NCI-H2196 treated with DMSO at 0.1 percent for 48 hours (cell line): ENCODE measurements at regions not wholly inside any gene's neighbourhood (a gene's known extent, or its start where the extent isn't known, plus 50 kb on each side); places are given as distances from the start of the nearest gene placed in this dataset.

Source experiments
- DNase-seq: peaks from one replicate; lab custom pipeline; 2025; ENCODE audit not compliant: unreplicated experiment; lab: John Stamatoyannopoulos, UW

DNA sequence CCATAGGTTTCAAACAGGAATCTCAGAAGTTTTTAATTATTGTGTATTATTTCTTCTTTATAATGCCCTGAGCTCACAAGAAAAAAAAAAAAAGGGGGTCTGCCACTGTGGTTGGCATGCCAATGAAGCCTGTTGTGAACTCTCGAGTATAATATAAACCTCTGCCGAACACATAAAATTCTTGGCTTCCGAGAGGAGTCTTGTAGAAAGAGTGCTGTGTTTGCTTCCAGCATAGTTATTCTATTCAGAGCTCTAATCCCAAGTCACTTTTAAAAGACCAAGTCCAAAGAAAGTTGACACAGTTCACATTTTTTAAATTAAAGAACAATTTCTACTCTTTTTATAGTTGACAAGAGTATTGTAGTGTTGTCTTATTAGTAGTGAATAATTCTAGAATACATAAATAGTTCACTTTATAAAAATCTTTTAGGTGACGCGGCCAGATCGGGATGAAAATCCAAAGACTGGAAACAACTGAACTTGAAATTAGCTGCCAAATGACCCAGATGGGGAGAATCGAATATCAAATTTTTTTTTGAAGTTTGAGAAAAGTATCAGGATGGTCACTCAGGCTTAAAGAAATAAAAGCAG is 293.2 kb downstream of the DUSP10 start:
- no peak for DNase-seq

DNA sequence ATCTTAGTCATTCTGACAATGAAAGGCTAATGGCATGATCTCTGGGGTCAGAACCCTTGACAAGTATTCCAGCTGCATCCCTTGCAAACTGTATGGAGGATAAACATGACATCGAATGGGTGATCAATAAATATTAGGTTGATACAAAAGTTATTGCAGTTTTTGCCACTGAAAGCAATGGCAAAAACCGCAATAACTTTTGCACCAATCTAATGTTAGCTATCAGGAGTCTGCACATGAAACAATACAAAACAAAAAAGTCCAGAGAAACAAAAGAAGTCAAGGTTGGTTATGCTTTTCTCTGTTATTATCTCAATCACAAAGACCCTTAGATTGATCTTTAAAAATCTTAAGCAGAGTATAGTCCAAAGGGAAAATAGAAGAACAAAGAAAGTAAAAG is 292.7 kb downstream of the DUSP10 start:
- no peak for DNase-seq

GRCh38 chr1:221449801-221450470 is 292.0 kb downstream of the DUSP10 start:
- DNase-seq = no peak

DNA sequence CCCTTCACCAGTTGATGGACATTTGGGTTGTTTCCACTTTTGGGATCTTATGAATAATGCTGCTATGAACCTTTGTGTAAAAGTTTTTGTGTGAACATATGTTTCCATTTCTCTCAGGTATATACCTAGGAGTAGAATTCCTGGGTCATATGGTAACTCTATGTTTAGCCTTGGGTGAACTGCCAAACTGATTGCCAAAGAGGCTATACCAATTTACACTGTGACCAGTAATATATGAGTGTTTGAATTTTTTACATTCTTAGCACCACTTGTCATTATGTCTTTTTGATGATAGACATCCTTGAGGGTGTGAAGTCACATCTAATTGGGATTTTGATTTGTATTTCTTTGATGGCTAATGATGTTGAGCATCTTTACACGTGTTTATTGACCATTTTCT is 290.1 kb downstream of the DUSP10 start:
- DNase-seq = no peak

DNA sequence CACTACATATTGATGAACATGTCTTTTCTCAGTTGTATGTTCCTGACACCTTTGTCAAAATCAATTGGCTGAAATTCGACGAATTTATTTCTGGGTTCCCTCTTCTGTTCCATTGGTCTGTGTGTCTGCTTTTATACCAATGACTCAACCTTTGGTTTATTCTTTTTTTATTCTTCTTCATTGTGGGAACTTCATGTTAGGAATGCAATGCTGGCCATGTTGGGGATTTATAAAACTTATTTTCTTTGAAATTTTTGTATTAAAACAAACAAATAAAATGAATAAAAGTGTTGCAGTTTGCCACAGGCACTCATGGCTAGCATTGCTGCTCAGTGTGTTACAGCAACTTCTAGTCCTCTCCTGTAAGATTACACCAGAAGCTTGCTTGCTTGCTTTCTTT is 287.8 kb downstream of the DUSP10 start:
- DNase-seq = no peak

DNA sequence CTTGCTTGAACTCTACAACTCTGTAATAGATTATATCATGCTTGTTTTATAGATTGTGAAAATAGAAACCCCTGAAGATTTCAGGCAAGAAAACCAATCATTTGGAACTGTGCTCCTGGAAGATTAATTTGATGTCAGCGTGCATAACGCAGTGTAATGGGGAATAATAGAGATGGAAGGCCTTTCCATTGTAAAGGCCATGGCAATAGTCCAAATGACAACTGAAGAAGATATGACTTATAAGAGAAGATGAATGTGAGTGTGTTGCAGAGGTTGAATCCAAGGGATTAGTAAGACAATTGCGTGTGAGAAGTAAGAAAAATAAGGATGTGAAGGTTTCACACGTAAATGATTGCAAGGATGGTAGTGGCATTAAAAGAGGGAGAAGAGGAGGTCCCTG is 285.0 kb downstream of the DUSP10 start:
- DNase-seq = no peak

DNA sequence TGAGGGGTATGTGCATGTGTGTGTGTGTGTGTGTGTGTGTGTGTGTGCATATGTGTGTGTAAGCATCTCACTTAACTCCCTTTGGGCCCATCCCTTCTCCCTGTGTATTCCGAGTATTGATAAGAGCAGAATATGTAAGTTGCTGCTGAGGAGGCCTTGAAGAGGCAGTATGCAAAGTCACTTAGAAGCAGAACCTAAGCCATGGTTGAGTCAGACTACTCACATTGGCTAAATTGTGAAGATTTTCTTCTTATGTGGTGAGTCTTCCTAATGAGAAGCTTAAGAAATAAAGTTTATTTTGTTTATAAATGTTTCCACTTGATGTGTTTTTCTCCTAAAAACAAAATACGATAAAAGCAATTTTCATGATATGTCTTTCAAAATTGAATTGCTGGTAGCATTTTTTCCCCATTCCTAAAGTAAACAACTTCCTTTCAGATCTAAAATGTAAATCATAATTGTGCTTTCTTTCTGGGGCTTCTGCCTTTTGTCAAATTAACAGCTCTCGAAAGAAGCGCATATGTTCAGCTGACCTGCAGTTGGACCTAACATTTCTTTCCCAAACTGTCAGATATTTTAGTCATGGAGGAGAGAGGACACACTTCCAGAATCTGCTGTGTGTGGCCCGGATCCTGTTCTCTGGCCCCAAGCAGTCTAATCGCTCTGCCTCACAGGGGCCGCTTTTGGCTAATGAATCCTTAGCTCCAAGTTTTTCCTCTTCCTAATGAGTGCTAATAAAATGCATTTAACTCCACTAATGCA is 284.0 kb downstream of the DUSP10 start:
- no peak for DNase-seq

DNA sequence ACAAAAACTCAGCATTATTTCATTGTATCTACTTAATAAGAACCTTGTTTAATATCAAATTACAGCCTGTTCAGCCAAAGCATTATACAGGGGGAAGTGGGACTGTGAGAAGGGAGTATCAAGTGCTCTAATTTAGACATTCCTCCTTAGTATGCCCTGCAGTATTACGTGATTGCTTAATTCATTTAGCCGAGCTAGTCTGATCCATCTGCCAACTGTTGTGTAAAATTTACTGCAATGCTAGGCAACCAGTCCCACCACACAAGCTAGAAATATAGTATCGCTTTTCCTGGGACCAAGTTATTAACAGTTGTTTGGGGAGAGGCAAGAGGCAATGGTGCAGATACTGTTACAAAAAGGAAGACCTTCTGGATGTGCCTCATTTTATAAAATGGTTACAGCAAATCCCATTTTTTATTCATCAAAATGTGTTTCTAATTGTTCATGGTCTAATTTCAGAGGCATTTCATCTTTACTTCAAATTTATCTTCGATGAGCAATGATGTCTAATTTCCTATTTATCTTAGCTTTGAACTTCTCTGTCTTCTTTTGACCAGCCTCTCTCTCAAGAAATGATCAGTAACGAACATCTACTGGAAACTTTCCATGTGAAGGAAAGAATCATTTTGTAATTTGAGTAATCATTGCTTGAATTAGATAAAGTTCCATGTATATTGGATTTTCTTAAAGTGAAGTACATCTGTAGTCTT is 283.3 kb downstream of the DUSP10 start:
- DNase-seq = peak; percentile 12

DNA sequence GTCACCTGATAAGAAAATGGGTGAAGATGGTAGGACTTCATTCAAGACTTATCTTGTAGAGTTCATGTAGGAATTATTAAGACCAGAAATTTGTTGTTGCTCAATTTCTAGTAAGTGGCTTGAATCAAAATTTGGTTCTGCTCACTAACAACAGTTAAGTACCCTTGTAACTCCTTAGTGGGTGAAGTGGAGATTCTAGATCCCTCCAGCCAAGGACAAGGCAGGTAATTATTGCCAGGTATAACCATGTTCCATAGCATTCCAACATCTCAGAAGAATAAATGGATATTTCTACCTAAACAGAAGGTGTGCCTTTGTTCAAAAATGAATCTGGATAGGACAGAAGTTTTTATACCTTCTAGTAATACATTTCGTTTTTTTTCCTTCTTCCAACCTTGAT is 282.3 kb downstream of the DUSP10 start:
- no peak for DNase-seq

- DNase-seq = no peak
These were observed 279.5 kb downstream of the DUSP10 start for GRCh38 chr1:221462345-221462744.

DNA sequence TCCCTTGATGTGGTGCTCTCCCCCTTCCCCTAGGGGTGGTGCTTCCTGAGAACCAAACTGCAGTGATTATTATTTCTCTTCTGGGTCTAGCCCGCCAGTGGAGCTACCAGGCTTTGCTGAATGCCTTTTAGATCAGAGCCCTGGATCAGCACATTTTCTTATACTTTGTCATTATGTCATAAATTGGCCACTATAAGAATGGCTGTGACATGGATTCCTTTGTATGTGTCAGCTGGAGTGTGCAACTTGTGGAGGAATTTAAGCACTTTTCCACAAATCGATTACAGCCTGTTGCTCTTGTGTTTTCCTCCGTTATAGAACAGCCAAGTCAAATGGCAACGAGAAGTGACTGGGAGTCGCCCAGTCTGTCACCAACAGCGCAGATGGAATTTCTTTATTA is 273.3 kb downstream of the DUSP10 start:
- no peak for DNase-seq

- DNase-seq = no peak
These were observed 272.4 kb downstream of the DUSP10 start for GRCh38 chr1:221469476-221469875.

DNA sequence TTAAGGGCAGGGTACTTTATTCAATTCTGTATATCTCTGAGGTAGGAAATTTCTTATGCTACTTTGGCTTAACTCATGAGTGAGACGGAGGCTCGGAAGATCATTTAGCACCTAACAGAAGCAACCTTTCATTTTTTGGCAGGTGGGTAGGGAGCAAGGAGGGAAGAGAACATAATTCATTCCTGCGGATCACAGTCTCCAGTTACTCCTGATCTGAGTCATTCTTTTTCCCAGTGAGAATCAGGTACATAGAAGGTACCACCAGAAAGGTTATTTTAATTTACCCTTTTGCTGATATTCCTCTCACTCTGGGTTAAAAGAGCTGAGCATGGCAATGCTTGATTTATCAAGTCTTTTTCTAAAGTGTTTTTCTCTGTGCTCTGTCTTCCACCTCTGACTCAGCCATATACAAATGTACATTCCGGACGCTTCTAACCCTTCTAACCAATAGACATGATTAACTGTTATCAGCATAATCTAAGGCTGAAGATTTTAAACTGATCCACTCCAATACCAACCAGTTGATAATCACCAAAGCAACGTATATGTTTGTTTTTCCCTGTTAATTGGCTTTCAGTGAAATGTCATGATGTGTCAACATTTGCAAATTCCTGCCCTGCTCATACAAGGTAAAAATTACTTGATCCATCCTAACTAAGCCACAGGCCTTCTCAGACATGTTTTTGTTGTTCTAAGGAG is 271.7 kb downstream of the DUSP10 start:
- no peak for DNase-seq

DNA sequence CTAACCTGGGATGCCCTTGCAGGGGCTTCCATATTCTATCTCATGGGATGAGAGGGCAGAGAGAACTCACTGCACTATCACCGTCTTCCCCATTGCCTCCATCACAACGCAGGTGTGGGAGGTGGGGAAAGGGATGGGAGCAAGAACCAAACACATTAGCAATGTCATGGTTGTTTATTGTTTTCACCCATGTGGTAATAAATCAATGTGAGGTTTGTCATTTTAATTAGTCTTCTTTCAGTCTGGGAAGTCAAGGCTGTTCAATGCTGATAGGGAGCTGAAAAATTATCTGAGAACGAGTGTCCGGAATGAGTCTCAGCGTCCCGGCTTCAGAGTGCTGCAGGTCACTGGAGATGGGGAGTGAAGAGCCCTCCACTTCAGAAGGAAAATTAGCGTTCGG is 268.5 kb downstream of the DUSP10 start:
- no peak for DNase-seq

DNA sequence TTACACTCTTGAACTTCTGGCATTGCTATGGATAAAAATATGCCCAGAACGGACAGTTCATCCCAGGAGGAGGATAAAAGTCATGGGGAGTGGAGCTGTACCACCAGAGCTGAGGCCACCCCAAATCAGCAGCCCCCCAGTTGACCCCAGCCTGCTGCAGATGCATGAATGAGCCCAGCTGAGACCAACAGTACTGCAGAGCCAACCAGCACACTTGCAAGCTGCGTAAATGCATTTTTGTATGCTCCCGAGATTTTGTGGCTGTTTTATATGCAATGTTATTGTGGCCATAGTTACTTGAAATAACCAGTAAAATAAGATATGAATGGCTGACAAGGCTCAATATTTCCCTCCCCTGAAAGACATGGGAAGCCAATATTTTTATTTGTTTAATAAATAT is 264.6 kb downstream of the DUSP10 start:
- DNase-seq = no peak

GRCh38 chr1:221478050-221478949 is 263.6 kb downstream of the DUSP10 start:
- DNase-seq = peak; percentile 26

- no peak for DNase-seq
These were observed 253.9 kb downstream of the DUSP10 start for GRCh38 chr1:221487781-221488524.

DNA sequence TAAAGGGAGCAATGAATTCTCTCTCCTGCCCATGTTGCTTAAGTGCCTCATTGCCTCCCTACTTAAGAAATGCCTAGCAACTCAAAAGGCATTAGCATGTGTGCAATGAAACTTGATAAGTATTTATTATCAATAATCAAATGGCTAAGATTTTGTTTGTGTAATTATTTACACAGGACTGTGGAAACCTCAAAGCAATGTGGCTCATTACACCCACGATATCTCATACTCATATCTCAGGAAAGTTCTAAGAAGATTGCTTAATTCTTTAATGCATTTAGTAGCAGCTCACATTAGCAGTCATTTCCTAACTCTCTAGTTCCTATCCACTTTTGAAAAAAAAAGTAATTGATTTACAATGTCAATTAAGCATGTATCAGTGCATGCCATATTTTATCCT is 253.3 kb downstream of the DUSP10 start:
- DNase-seq = no peak

- DNase-seq = no peak
These were observed 247.2 kb downstream of the DUSP10 start for GRCh38 chr1:221494670-221495069.
